ENCODE measurements at regions not wholly inside any gene's neighbourhood (a gene's known extent, or its start where the extent isn't known, plus 50 kb on each side); places are given as distances from the start of the nearest gene placed in this dataset.

- DNase-seq (ENCODE audit: low read depth) (peak; percentile 60), FAIRE-seq (peak; percentile 59)
- Histone ChIP-seq H3K36me3 (ENCODE audit: insufficient read depth, low read length) (no peaks in the 10 kb centered on the region), H3K27me3 (ENCODE audit: insufficient read depth, low read length) (no peaks in the 10 kb centered on the region), H3K4me1 (ENCODE audit: insufficient read depth, low read length) (peaks cover 22% of the 10 kb centered on the region), H3K4me2 (ENCODE audit: low read length) (peak overlapping the region; percentile 39), H3K9ac (ENCODE audit: low read length) (peak overlapping the region; percentile 5), H3K79me2 (ENCODE audit: insufficient read depth, low read length) (no peaks in the 10 kb centered on the region), H3K27ac (ENCODE audit: low read depth, low read length) (peak overlapping the region; percentile 40), H3K4me3 (ENCODE audit: insufficient read depth, low read depth, low read length) (no peak overlapping the region), H3K9me3 (ENCODE audit: insufficient read depth, low read depth, low read length) (no peaks in the 10 kb centered on the region), H2AFZ (ENCODE audit: low read depth, low read length) (no peak overlapping the region), H4K20me1 (ENCODE audit: insufficient read depth, low read length) (no peaks in the 10 kb centered on the region)
- no peaks in the 10 kb centered on the region for H3K36me3 Mint-ChIP-seq (ENCODE audit: low read depth, unreplicated experiment)
- H3K4me1 Mint-ChIP-seq (ENCODE audit: low read depth, unreplicated experiment), result peaks cover 28% of the 10 kb centered on the region
- H3K9me3 Mint-ChIP-seq (ENCODE audit: unreplicated experiment), result no peaks in the 10 kb centered on the region
- TF ChIP-seq EZH2 (IDR thresholded peaks at IDR 0.05; ENCODE audit: insufficient read depth, low read length), result no peak
- no peak for TF ChIP-seq CTCF (IDR thresholded peaks at IDR 0.05; ENCODE audit: insufficient read depth, low read depth, low read length)
- H3K4me3 Mint-ChIP-seq (ENCODE audit: unreplicated experiment), result no peak overlapping the region
- H3K27me3 Mint-ChIP-seq (ENCODE audit: low read depth, unreplicated experiment), result no peaks in the 10 kb centered on the region
- peak overlapping the region; percentile 10 for H3K27ac Mint-ChIP-seq (ENCODE audit: unreplicated experiment)
These were observed 171.9 kb upstream of the NR5A2 start for GRCh38 chr1:199855580-199855979.

GRCh38 chr1:199856216-199856780, 171.2 kb upstream of the NR5A2 start:
- peaks cover 22% of the 10 kb centered on the region for H3K4me1 ChIP-seq (ENCODE audit: insufficient read depth, low read length)
- Mint-ChIP-seq H3K9me3 (ENCODE audit: unreplicated experiment) (no peaks in the 10 kb centered on the region), H3K4me1 (ENCODE audit: low read depth, unreplicated experiment) (peaks cover 28% of the 10 kb centered on the region), H3K27me3 (ENCODE audit: low read depth, unreplicated experiment) (no peaks in the 10 kb centered on the region), H3K4me3 (ENCODE audit: unreplicated experiment) (no peak overlapping the region), H3K27ac (ENCODE audit: unreplicated experiment) (peak overlapping the region; percentile 8), H3K36me3 (ENCODE audit: low read depth, unreplicated experiment) (no peaks in the 10 kb centered on the region)
- H3K27me3 ChIP-seq (ENCODE audit: insufficient read depth, low read length), result no peaks in the 10 kb centered on the region
- H3K4me2 ChIP-seq (ENCODE audit: low read length), result peak overlapping the region; percentile 39
- FAIRE-seq, result no peak
- H2AFZ ChIP-seq (ENCODE audit: low read depth, low read length), result no peak overlapping the region
- no peak for TF ChIP-seq EZH2 (IDR thresholded peaks at IDR 0.05; ENCODE audit: insufficient read depth, low read length)
- TF ChIP-seq CTCF (IDR thresholded peaks at IDR 0.05; ENCODE audit: insufficient read depth, low read depth, low read length), result no peak
- H3K79me2 ChIP-seq (ENCODE audit: insufficient read depth, low read length), result no peaks in the 10 kb centered on the region
- peak overlapping the region; percentile 40 for H3K27ac ChIP-seq (ENCODE audit: low read depth, low read length)
- H3K4me3 ChIP-seq (ENCODE audit: insufficient read depth, low read depth, low read length), result no peak overlapping the region
- no peak for DNase-seq (ENCODE audit: low read depth)
- H3K9ac ChIP-seq (ENCODE audit: low read length), result peak overlapping the region; percentile 5
- H3K9me3 ChIP-seq (ENCODE audit: insufficient read depth, low read depth, low read length), result no peaks in the 10 kb centered on the region
- no peaks in the 10 kb centered on the region for H3K36me3 ChIP-seq (ENCODE audit: insufficient read depth, low read length)
- no peaks in the 10 kb centered on the region for H4K20me1 ChIP-seq (ENCODE audit: insufficient read depth, low read length)

- FAIRE-seq (no peak), DNase-seq (ENCODE audit: low read depth) (peak; percentile 7)
- Histone ChIP-seq H3K9ac (ENCODE audit: low read length) (no peak overlapping the region), H3K27ac (ENCODE audit: low read depth, low read length) (no peak overlapping the region), H3K4me1 (ENCODE audit: insufficient read depth, low read length) (peaks cover 22% of the 10 kb centered on the region), H3K9me3 (ENCODE audit: insufficient read depth, low read depth, low read length) (no peaks in the 10 kb centered on the region), H3K79me2 (ENCODE audit: insufficient read depth, low read length) (no peaks in the 10 kb centered on the region), H4K20me1 (ENCODE audit: insufficient read depth, low read length) (no peaks in the 10 kb centered on the region), H3K4me2 (ENCODE audit: low read length) (no peak overlapping the region), H3K4me3 (ENCODE audit: insufficient read depth, low read depth, low read length) (no peak overlapping the region), H2AFZ (ENCODE audit: low read depth, low read length) (no peak overlapping the region), H3K36me3 (ENCODE audit: insufficient read depth, low read length) (no peaks in the 10 kb centered on the region), H3K27me3 (ENCODE audit: insufficient read depth, low read length) (no peaks in the 10 kb centered on the region)
- Mint-ChIP-seq H3K27ac (ENCODE audit: unreplicated experiment) (peak overlapping the region; percentile 34), H3K9me3 (ENCODE audit: unreplicated experiment) (no peaks in the 10 kb centered on the region), H3K27me3 (ENCODE audit: low read depth, unreplicated experiment) (no peaks in the 10 kb centered on the region), H3K4me3 (ENCODE audit: unreplicated experiment) (no peak overlapping the region), H3K36me3 (ENCODE audit: low read depth, unreplicated experiment) (no peaks in the 10 kb centered on the region), H3K4me1 (ENCODE audit: low read depth, unreplicated experiment) (peaks cover 28% of the 10 kb centered on the region)
- no peak for TF ChIP-seq CTCF (IDR thresholded peaks at IDR 0.05; ENCODE audit: insufficient read depth, low read depth, low read length)
- no peak for TF ChIP-seq EZH2 (IDR thresholded peaks at IDR 0.05; ENCODE audit: insufficient read depth, low read length)
These were observed 170.4 kb upstream of the NR5A2 start for GRCh38 chr1:199857108-199857507.

All from astrocyte (in vitro differentiated cells and primary cell).